ENCODE measurements at regions not wholly inside any gene's neighbourhood (a gene's known extent, or its start where the extent isn't known, plus 50 kb on each side); places are given as distances from the start of the nearest gene placed in this dataset.

- TF ChIP-seq CTCF (conservative IDR thresholded peaks at IDR 0.05 in 1 of 2, IDR thresholded peaks at IDR 0.05 in 1 of 2; ENCODE audit: extremely low read depth in 1 of 2, insufficient read depth in 1 of 2, low read depth in 1 of 2, low read length in 2 of 2) (no peak), EZH2 (IDR thresholded peaks at IDR 0.05; ENCODE audit: borderline replicate concordance, low read length) (no peak)
Measured at GRCh38 chr4:183384983-183385382, 59.5 kb upstream of the CDKN2AIP start.

Measured in mammary epithelial cell (primary cell).